Upper lobe of left lung (tissue), 6 donors: ENCODE measurements at regions not wholly inside any gene's neighbourhood (a gene's known extent, or its start where the extent isn't known, plus 50 kb on each side); places are given as distances from the start of the nearest gene placed in this dataset.

Experiments
- ATAC-seq, 2 donors: fragments of 200-7000 bp; cut with Tn5 transposase; one replicate each; pipeline ENCODE4 v1.9.1; 2022; ENCODE audit warnings: mild to moderate bottlenecking in 2 of 2, moderate library complexity in 2 of 2; ENCODE audit not compliant: low FRiP score in 2 of 2
- DNase-seq, 2 donors: peaks; one replicate each; pipeline ENCODE4 v3.0.0-alpha.2; 2019 to 2020
- H3K27ac ChIP-seq, 4 donors: fragments of 200-600 bp; sonication (generic); one replicate each; pipeline ENCODE4 v1.5.1; 2016 to 2019
- H3K27me3 ChIP-seq, 4 donors: fragments of 200-600 bp; sonication (generic); one replicate each; pipeline ENCODE4 v1.5.1; 2017 to 2019
- H3K36me3 ChIP-seq, 4 donors: fragments of 200-600 bp; sonication (generic); one replicate each; pipeline ENCODE4 v1.5.1; 2016 to 2019
- H3K4me1 ChIP-seq, 4 donors: fragments of 200-600 bp; sonication (generic); one replicate each; pipeline ENCODE4 v1.5.1; 2018 to 2019
- H3K4me3 ChIP-seq, 4 donors: fragments of 200-600 bp; sonication (generic); one replicate each; pipeline ENCODE4 v1.5.1; 2017 to 2019; ENCODE audit warnings: mild to moderate bottlenecking in 2 of 4, moderate library complexity in 1 of 4
- H3K9me3 ChIP-seq, 4 donors: fragments of 200-600 bp; sonication (generic); one replicate each; pipeline ENCODE4 v1.5.1; 2018 to 2019
- CTCF ChIP-seq, 6 experiments: fragments of 450-650 bp in 4 of 6; fragments of 200-600 bp in 2 of 6; sonication (generic) in 2 of 6; IDR thresholded peaks; one replicate each; pipeline ENCODE4 v1.5.1; 2016 to 2019; ENCODE audit warnings: antibody characterized with exemption in 6 of 6
- EP300 ChIP-seq, 4 donors: sonication (generic); formaldehyde crosslinking; IDR thresholded peaks; one replicate each; pipeline ENCODE4 v1.5.1; 2017; ENCODE audit warnings: antibody characterized with exemption in 4 of 4, control low read depth in 2 of 4
- POLR2A ChIP-seq, 4 donors: fragments of 450-650 bp; IDR thresholded peaks; one replicate each; pipeline ENCODE4 v1.5.1; 2016 to 2017; ENCODE audit warnings: antibody characterized with exemption in 4 of 4, mild to moderate bottlenecking in 2 of 4
- POLR2AphosphoS5 ChIP-seq, 2 donors: sonication (generic); formaldehyde crosslinking; IDR thresholded peaks; one replicate each; pipeline ENCODE4 v1.5.1; 2017; ENCODE audit warnings: antibody characterized with exemption in 2 of 2
- WGBS, 2 donors: methylation state at CpG; one replicate each; pipeline ENCODE4 v1.1.5; 2017 to 2018; 5-methylcytosine and 5-hydroxymethylcytosine counted together
- donor health status: DM: no; HTN: no; CAD: no; lungs with moderate emphysema.
- donor health status: DM: no; HTN: yes; CAD: no; lungs with severe emphysema.

DNA sequence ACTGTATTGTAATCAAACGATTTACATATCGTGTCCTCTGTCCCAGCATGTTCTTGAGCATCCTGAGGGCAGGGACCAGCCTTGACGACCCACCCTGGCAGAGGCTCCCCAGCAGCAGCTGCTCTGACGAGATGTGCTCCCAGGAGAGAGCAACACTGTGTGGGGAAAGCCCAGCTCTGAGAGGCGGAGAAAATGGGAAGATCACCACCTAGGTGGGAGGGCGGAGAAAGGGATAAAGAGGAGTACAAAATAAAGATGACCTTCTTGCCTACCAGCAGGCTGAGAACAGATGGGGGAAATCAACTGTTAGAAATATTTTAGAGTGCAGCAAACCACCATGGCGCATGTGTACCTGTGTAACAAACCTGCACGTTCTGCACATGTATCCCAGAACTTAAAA is 71.5 kb upstream of the CAPRIN2 start:
- no peak for ATAC-seq
- no peak for DNase-seq
- H3K27ac ChIP-seq: no peak overlapping the region
- no peaks in the 10 kb centered on the region for H3K9me3 ChIP-seq
- H3K36me3 ChIP-seq: no peaks in the 10 kb centered on the region
- H3K4me1 ChIP-seq: peaks cover 3 to 10% (median 6%) of the 10 kb centered on the region in 4 donors
- no peaks in the 10 kb centered on the region for H3K27me3 ChIP-seq
- TF ChIP-seq POLR2AphosphoS5 (IDR thresholded peaks at IDR 0.05) (no peak), EP300 (IDR thresholded peaks at IDR 0.05) (no peak), CTCF (IDR thresholded peaks at IDR 0.05) (no peak), POLR2A (IDR thresholded peaks at IDR 0.05) (no peak)
- H3K4me3 ChIP-seq: no peak overlapping the region
- 82 to 84% methylated on average over 8 of the region's 8 CpGs for WGBS, 2 donors

- DNase-seq: peak in 1 of 2 donors; percentile 32
- Histone ChIP-seq H3K4me1 (peaks cover 3 to 10% (median 6%) of the 10 kb centered on the region in 4 donors), H3K9me3 (no peaks in the 10 kb centered on the region), H3K27ac (no peak overlapping the region), H3K36me3 (no peaks in the 10 kb centered on the region), H3K4me3 (no peak overlapping the region), H3K27me3 (no peaks in the 10 kb centered on the region)
- ATAC-seq: no peak
- 86 to 97% methylated on average over 1 to 3 of the region's 4 CpGs for WGBS, 2 donors
- TF ChIP-seq POLR2A (IDR thresholded peaks at IDR 0.05): no peak
- no peak for TF ChIP-seq EP300 (IDR thresholded peaks at IDR 0.05)
- no peak for TF ChIP-seq CTCF (IDR thresholded peaks at IDR 0.05)
- TF ChIP-seq POLR2AphosphoS5 (IDR thresholded peaks at IDR 0.05): no peak
These were observed 70.6 kb upstream of the CAPRIN2 start for GRCh38 chr12:30825341-30825740.

GRCh38 chr12:30824311-30824710 is 69.6 kb upstream of the CAPRIN2 start:
- no peak for ATAC-seq
- Histone ChIP-seq H3K27ac (no peak overlapping the region), H3K27me3 (no peaks in the 10 kb centered on the region), H3K9me3 (no peaks in the 10 kb centered on the region), H3K4me3 (no peak overlapping the region), H3K36me3 (no peaks in the 10 kb centered on the region), H3K4me1 (peaks cover 3 to 10% (median 6%) of the 10 kb centered on the region in 4 donors)
- 93 to 95% methylated on average over 5 of the region's 5 CpGs for WGBS, 2 donors
- DNase-seq: no peak
- TF ChIP-seq EP300 (IDR thresholded peaks at IDR 0.05) (no peak), POLR2AphosphoS5 (IDR thresholded peaks at IDR 0.05) (no peak), POLR2A (IDR thresholded peaks at IDR 0.05) (no peak), CTCF (IDR thresholded peaks at IDR 0.05) (no peak)

DNA sequence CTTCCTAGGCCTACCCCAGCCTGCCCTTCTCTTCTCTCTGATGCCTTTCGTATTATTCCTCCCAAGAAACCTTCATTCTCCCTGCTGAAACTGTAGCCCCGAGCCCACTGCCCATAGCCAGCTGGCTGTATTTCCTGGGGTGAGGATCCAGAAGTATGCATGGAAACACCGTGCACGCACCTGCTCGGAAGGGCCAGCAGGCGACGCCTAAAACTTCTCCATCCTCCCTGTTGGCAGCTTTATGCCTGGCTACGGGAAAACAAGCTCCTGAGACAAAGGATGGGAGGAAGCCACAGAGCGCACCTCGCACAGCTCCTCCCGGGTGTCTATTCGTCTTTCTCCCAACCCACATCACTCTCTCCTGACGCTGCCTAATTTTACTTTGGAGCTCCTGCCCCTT is 69.0 kb upstream of the CAPRIN2 start:
- TF ChIP-seq EP300 (IDR thresholded peaks at IDR 0.05) (no peak), CTCF (IDR thresholded peaks at IDR 0.05) (no peak), POLR2AphosphoS5 (IDR thresholded peaks at IDR 0.05) (no peak), POLR2A (IDR thresholded peaks at IDR 0.05) (no peak)
- Histone ChIP-seq H3K27ac (no peak overlapping the region), H3K9me3 (no peaks in the 10 kb centered on the region), H3K4me1 (peaks cover 3 to 10% (median 6%) of the 10 kb centered on the region in 4 donors), H3K4me3 (no peak overlapping the region), H3K27me3 (no peaks in the 10 kb centered on the region), H3K36me3 (no peaks in the 10 kb centered on the region)
- DNase-seq (no peak), ATAC-seq (no peak)
- 84 to 97% methylated on average over 12 to 13 of the region's 13 CpGs for WGBS, 2 donors

GRCh38 chr12:30823156-30823699 is 68.5 kb upstream of the CAPRIN2 start:
- peaks cover 3 to 10% (median 6%) of the 10 kb centered on the region in 4 donors for H3K4me1 ChIP-seq
- H3K27me3 ChIP-seq: no peaks in the 10 kb centered on the region
- no peaks in the 10 kb centered on the region for H3K36me3 ChIP-seq
- 44 to 72% methylated on average over 22 to 32 of the region's 32 CpGs for WGBS, 2 donors
- H3K4me3 ChIP-seq: peak overlapping the region in 3 of 4 donors; percentile 40 to 62 (median 44)
- ATAC-seq (peak; percentile 73 to 81), DNase-seq (peak; percentile 49 to 90)
- no peaks in the 10 kb centered on the region for H3K9me3 ChIP-seq
- peak overlapping the region in 3 of 4 donors; percentile 17 to 79 (median 77) for H3K27ac ChIP-seq
- TF ChIP-seq EP300 (IDR thresholded peaks at IDR 0.05) (no peak), POLR2A (IDR thresholded peaks at IDR 0.05) (no peak), CTCF (IDR thresholded peaks at IDR 0.05) (peak in 3 of 6 experiments; percentile 5 to 33 (median 29))
